HEK293 (cell line): ENCODE measurements at regions not wholly inside any gene's neighbourhood (a gene's known extent, or its start where the extent isn't known, plus 50 kb on each side); places are given as distances from the start of the nearest gene placed in this dataset.

Experiments
- CTCF ChIA-PET: fragments of 350-600 bp; formaldehyde crosslinking; extraction: SDS; loops from one replicate; lab custom pipeline; 2021; ENCODE audit warnings: antibody characterized with exemption; lab: Yijun Ruan, JAX
- POLR2A ChIA-PET: fragments of 300-600 bp; formaldehyde crosslinking; extraction: SDS; loops from one replicate; lab custom pipeline; 2020; ENCODE audit warnings: antibody characterized with exemption, inconsistent platforms; lab: Yijun Ruan, JAX
- H3K27ac ChIP-seq: fragments of 200-500 bp; sonication (Bioruptor generic); 2 replicates; pipeline ENCODE4 v1.5.1; 2014; ENCODE audit warnings: low read depth, low read length, control low read depth, inconsistent platforms; ENCODE audit errors: extremely low read depth
- H3K36me3 ChIP-seq, 2 experiments: fragments of 200-500 bp in 1 of 2; sonication (Bioruptor generic) in 1 of 2; 1 replicate in 1 of 2; 2 replicates in 1 of 2; pipeline ENCODE4 v1.5.1; 2014 to 2017; ENCODE audit warnings: inconsistent platforms in 2 of 2, low read length in 2 of 2; ENCODE audit not compliant: control insufficient read depth in 2 of 2, insufficient read depth in 1 of 2
- H3K4me1 ChIP-seq: fragments of 200-500 bp; sonication (Bioruptor generic); 2 replicates; pipeline ENCODE4 v1.5.1; 2014; ENCODE audit warnings: mild to moderate bottlenecking, low read length, inconsistent platforms; ENCODE audit not compliant: control insufficient read depth, insufficient read depth
- H3K4me3 ChIP-seq: 2 replicates; pipeline ENCODE4 v1.5.1; 2011; ENCODE audit warnings: low read depth, mild to moderate bottlenecking, control low read depth, low read length, moderate library complexity
- H3K9me3 ChIP-seq: fragments of 200-500 bp; sonication (Bioruptor generic); 2 replicates; pipeline ENCODE4 v1.5.1; 2014; ENCODE audit warnings: low read depth, low read length, inconsistent platforms; ENCODE audit not compliant: control insufficient read depth, insufficient read depth
- SP7 ChIP-seq: fragments of 450-650 bp; formaldehyde crosslinking; IDR thresholded peaks from 2 replicates; pipeline ENCODE4 v1.5.1; 2016; ENCODE audit warnings: missing biosample characterization, missing genetic modification characterization
- ZBTB17 ChIP-seq: fragments of 450-650 bp; formaldehyde crosslinking; IDR thresholded peaks from 2 replicates; pipeline ENCODE4 v1.5.1; 2016; ENCODE audit warnings: missing biosample characterization, missing genetic modification characterization
- ZNF132 ChIP-seq: fragments of 450-650 bp; formaldehyde crosslinking; IDR thresholded peaks from 2 replicates; pipeline ENCODE4 v1.5.1; 2017; ENCODE audit warnings: missing biosample characterization, missing genetic modification characterization, borderline replicate concordance
- ZNF354C ChIP-seq: fragments of 450-650 bp; formaldehyde crosslinking; IDR thresholded peaks from 2 replicates; pipeline ENCODE4 v1.5.1; 2016; ENCODE audit warnings: missing biosample characterization, missing genetic modification characterization, low read depth, borderline replicate concordance
- ZNF433 ChIP-seq: fragments of 450-650 bp; formaldehyde crosslinking; IDR thresholded peaks from 2 replicates; pipeline ENCODE4 v1.5.1; 2016; ENCODE audit warnings: missing biosample characterization, missing genetic modification characterization, low read depth
- ZNF530 ChIP-seq: fragments of 450-650 bp; formaldehyde crosslinking; IDR thresholded peaks from 2 replicates; pipeline ENCODE4 v1.5.1; 2016; ENCODE audit warnings: low read depth, missing biosample characterization, missing genetic modification characterization
- ZNF701 ChIP-seq: fragments of 450-650 bp; formaldehyde crosslinking; IDR thresholded peaks from 2 replicates; pipeline ENCODE4 v1.5.1; 2016; ENCODE audit warnings: missing biosample characterization, missing genetic modification characterization
- ZNF76 ChIP-seq: fragments of 450-650 bp; formaldehyde crosslinking; IDR thresholded peaks from 2 replicates; pipeline ENCODE4; 2016; ENCODE audit warnings: low read depth, missing biosample characterization, missing genetic modification characterization, borderline replicate concordance
- TF ChIP-seq, protein P1 (sequence below): fragments of 450-650 bp; formaldehyde crosslinking; IDR thresholded peaks from 2 replicates; pipeline ENCODE4 v1.5.1; 2016; ENCODE audit warnings: missing biosample characterization, missing genetic modification characterization, borderline replicate concordance
- TF ChIP-seq, protein P2 (sequence below): fragments of 450-650 bp; formaldehyde crosslinking; IDR thresholded peaks from 2 replicates; pipeline ENCODE4 v1.5.1; 2016; ENCODE audit warnings: missing biosample characterization, missing genetic modification characterization
- TF ChIP-seq, protein P3 (sequence below): fragments of 450-650 bp; formaldehyde crosslinking; IDR thresholded peaks from 2 replicates; pipeline ENCODE4 v1.5.1; 2016; ENCODE audit warnings: missing biosample characterization, missing genetic modification characterization

DNA sequence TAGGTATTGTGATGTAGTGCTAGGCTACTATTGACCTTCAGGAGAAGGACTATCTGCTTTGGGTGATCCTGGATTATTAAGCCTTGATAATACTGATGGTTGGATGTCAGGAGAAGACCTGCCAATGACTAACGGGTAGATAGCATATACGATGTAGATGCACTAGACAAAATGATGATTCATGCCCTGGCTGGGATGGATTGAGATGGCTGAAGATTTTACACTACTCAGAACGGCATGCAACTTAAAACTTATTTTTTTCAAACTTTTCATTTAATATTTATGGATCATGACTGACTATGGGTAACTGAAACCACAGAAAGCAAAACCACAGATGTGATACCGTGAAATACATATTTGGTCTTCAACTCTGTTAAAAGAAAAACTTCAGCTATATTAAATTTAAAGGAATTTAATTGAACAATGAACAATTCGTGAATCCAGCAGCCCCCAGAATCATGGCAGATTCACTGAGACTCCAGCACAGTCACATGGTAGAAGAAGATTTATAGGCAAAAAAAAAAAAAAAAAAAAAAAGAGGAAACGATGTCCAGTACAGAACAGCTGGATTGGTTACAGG lies 124.6 kb upstream of the CDK13 start:
- Histone ChIP-seq H3K4me3 (no peak overlapping the region), H3K4me1 (no peaks in the 10 kb centered on the region), H3K9me3 (no peaks in the 10 kb centered on the region), H3K36me3 (no peaks in the 10 kb centered on the region), H3K27ac (no peak overlapping the region)
- POLR2A ChIA-PET: no interaction called here
- CTCF ChIA-PET: interaction anchor here (0.6 to 0.7 kb wide), 2 partner anchors 260 to 321 kb away, joined by 3 to 4 read pairs; no protein-coding TSS in a partner anchor
- TF ChIP-seq, protein P1, sequence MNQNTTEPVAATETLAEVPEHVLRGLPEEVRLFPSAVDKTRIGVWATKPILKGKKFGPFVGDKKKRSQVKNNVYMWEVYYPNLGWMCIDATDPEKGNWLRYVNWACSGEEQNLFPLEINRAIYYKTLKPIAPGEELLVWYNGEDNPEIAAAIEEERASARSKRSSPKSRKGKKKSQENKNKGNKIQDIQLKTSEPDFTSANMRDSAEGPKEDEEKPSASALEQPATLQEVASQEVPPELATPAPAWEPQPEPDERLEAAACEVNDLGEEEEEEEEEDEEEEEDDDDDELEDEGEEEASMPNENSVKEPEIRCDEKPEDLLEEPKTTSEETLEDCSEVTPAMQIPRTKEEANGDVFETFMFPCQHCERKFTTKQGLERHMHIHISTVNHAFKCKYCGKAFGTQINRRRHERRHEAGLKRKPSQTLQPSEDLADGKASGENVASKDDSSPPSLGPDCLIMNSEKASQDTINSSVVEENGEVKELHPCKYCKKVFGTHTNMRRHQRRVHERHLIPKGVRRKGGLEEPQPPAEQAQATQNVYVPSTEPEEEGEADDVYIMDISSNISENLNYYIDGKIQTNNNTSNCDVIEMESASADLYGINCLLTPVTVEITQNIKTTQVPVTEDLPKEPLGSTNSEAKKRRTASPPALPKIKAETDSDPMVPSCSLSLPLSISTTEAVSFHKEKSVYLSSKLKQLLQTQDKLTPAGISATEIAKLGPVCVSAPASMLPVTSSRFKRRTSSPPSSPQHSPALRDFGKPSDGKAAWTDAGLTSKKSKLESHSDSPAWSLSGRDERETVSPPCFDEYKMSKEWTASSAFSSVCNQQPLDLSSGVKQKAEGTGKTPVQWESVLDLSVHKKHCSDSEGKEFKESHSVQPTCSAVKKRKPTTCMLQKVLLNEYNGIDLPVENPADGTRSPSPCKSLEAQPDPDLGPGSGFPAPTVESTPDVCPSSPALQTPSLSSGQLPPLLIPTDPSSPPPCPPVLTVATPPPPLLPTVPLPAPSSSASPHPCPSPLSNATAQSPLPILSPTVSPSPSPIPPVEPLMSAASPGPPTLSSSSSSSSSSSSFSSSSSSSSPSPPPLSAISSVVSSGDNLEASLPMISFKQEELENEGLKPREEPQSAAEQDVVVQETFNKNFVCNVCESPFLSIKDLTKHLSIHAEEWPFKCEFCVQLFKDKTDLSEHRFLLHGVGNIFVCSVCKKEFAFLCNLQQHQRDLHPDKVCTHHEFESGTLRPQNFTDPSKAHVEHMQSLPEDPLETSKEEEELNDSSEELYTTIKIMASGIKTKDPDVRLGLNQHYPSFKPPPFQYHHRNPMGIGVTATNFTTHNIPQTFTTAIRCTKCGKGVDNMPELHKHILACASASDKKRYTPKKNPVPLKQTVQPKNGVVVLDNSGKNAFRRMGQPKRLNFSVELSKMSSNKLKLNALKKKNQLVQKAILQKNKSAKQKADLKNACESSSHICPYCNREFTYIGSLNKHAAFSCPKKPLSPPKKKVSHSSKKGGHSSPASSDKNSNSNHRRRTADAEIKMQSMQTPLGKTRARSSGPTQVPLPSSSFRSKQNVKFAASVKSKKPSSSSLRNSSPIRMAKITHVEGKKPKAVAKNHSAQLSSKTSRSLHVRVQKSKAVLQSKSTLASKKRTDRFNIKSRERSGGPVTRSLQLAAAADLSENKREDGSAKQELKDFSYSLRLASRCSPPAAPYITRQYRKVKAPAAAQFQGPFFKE (tag by site-specific recombination): no peak
- TF ChIP-seq, protein P2, sequence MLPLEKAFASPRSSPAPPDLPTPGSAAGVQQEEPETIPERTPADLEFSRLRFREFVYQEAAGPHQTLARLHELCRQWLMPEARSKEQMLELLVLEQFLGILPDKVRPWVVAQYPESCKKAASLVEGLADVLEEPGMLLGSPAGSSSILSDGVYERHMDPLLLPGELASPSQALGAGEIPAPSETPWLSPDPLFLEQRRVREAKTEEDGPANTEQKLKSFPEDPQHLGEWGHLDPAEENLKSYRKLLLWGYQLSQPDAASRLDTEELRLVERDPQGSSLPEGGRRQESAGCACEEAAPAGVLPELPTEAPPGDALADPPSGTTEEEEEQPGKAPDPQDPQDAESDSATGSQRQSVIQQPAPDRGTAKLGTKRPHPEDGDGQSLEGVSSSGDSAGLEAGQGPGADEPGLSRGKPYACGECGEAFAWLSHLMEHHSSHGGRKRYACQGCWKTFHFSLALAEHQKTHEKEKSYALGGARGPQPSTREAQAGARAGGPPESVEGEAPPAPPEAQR (tag by site-specific recombination): no peak
- TF ChIP-seq ZNF701 (tag by site-specific recombination): no peak

DNA sequence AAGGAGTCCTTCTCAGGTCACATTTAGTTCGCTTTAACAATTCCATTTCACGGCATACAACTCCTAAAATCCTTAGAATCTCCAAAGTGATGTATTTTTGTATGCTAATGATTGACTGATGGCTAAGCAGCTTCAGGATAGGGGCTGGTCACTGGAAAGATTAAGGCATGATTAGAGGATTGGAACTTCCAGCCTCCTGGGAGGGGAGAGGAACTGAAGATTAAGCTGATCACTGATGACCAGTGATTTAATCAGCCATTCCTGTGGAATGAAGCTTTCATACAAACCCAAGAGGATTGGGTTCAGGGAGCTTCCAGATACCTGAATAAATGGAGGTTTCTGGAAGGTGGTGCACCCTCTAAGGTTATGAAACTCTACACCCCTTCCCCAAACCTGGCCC lies 123.9 kb upstream of the CDK13 start:
- Histone ChIP-seq H3K36me3 (no peaks in the 10 kb centered on the region), H3K4me1 (no peaks in the 10 kb centered on the region), H3K27ac (no peak overlapping the region), H3K4me3 (no peak overlapping the region), H3K9me3 (no peaks in the 10 kb centered on the region)
- CTCF ChIA-PET: interaction anchor here (0.6 to 0.7 kb wide), 2 partner anchors 259 to 322 kb away, joined by 3 to 4 read pairs; no protein-coding TSS in a partner anchor
- POLR2A ChIA-PET: no interaction called here
- TF ChIP-seq, protein P3, sequence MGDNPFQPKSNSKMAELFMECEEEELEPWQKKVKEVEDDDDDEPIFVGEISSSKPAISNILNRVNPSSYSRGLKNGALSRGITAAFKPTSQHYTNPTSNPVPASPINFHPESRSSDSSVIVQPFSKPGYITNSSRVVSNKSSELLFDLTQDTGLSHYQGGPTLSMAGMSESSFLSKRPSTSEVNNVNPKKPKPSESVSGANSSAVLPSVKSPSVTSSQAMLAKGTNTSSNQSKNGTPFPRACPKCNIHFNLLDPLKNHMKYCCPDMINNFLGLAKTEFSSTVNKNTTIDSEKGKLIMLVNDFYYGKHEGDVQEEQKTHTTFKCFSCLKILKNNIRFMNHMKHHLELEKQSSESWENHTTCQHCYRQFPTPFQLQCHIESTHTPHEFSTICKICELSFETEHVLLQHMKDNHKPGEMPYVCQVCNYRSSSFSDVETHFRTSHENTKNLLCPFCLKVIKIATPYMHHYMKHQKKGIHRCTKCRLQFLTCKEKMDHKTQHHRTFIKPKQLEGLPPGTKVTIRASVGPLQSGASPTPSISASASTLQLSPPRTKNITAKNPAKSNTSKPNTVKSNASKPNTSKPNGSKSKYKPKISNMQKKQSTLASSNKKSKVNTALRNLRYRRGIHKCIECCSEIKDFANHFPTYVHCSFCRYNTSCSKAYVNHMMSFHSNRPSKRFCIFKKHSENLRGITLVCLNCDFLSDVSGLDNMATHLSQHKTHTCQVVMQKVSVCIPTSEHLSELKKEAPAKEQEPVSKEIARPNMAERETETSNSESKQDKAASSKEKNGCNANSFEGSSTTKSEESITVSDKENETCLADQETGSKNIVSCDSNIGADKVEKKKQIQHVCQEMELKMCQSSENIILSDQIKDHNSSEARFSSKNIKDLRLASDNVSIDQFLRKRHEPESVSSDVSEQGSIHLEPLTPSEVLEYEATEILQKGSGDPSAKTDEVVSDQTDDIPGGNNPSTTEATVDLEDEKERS (tag by site-specific recombination): no peak
- no peak for TF ChIP-seq ZNF354C
- TF ChIP-seq ZBTB17: peak; percentile 33; the same call in 1 of the 2 replicates
- TF ChIP-seq ZNF433: no peak
- TF ChIP-seq ZNF132 (tag by site-specific recombination): no peak

DNA sequence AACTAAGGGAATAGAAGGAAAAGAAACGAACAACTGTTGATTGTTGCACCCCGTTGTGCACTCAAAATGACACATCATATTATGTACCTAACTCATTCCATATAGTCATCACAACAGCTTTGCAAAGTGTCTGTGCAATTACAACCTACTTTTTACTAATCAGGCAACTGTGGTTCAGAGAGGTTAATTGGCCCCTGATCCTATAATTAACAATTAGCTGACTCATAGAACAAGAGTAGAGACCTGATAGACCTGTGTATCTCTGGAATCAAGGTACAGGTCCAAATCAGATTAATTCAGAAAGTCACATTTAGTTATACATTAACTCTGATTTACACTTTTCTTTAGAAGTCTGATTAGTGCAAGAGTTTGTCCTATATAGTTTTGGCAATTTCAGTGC lies 122.5 kb upstream of the CDK13 start:
- no peaks in the 10 kb centered on the region for H3K9me3 ChIP-seq
- ChIA-PET POLR2A (no interaction called here), CTCF (no interaction called here)
- no peaks in the 10 kb centered on the region for H3K4me1 ChIP-seq
- TF ChIP-seq ZNF530 (no peak), ZNF76 (tag by site-specific recombination) (no peak), SP7 (tag by site-specific recombination) (peak; percentile 40; the same call in 1 of the 2 replicates)
- no peak overlapping the region for H3K27ac ChIP-seq
- no peak overlapping the region for H3K4me3 ChIP-seq
- H3K36me3 ChIP-seq: no peaks in the 10 kb centered on the region
